Liver (tissue), 3 donors: ENCODE measurements at regions not wholly inside any gene's neighbourhood (a gene's known extent, or its start where the extent isn't known, plus 50 kb on each side); places are given as distances from the start of the nearest gene placed in this dataset.

Source experiments
- CTCF ChIP-seq: fragments of 150-350 bp; IDR thresholded peaks from 2 replicates; pipeline ENCODE4 v1.5.1; 2017; ENCODE audit warnings: improper control_type of control experiment, low read depth, low read length; ENCODE audit not compliant: missing input control
- JUND ChIP-seq, 2 donors: IDR thresholded peaks; 2 replicates each; pipeline ENCODE4 v1.6.1; 2016; ENCODE audit warnings: antibody characterized with exemption in 2 of 2
- RAD21 ChIP-seq, 2 donors: IDR thresholded peaks; 2 replicates each; pipeline ENCODE4 v1.6.1; 2016; ENCODE audit warnings: antibody characterized with exemption in 2 of 2, mild to moderate bottlenecking in 2 of 2
- REST ChIP-seq: IDR thresholded peaks from 2 replicates; pipeline ENCODE4 v1.6.1; 2016; ENCODE audit warnings: antibody characterized with exemption, mild to moderate bottlenecking
- donor health status: healthy.
- donor health status: healthy.

- TF ChIP-seq RAD21 (IDR thresholded peaks at IDR 0.05) (no peak), JUND (IDR thresholded peaks at IDR 0.05) (no peak), CTCF (no peak), REST (no peak)
Observed at GRCh38 chr19:28694812-28695211, 518.1 kb downstream of the UQCRFS1 start.
